Trophoblast cell (in vitro differentiated cells and primary cell): ENCODE measurements at regions not wholly inside any gene's neighbourhood (a gene's known extent, or its start where the extent isn't known, plus 50 kb on each side); places are given as distances from the start of the nearest gene placed in this dataset.
"Not testable (repeated sequence)": the region's sequence is repeated elsewhere in the genome, so short reads cannot be mapped to it uniquely, and the experiment has no call there.

Source experiments
- DNase-seq, 2 donors: peaks; one replicate each; pipeline ENCODE4 v3.0.0-alpha.2; 2016
- H2AFZ ChIP-seq: 2 replicates; pipeline ENCODE4 v1.6.1; 2013; ENCODE audit warnings: low read length, moderate library complexity, mild to moderate bottlenecking; ENCODE audit not compliant: insufficient read depth, poor library complexity
- H2AK5ac ChIP-seq: 2 replicates; pipeline ENCODE4 v1.6.1; 2013; ENCODE audit warnings: mild to moderate bottlenecking, low read length
- H2BK120ac ChIP-seq: 2 replicates; pipeline ENCODE4 v1.6.1; 2013; ENCODE audit warnings: low read length, mild to moderate bottlenecking, moderate library complexity; ENCODE audit not compliant: insufficient read depth, poor library complexity
- H2BK12ac ChIP-seq: 2 replicates; pipeline ENCODE4 v1.6.1; 2013; ENCODE audit warnings: mild to moderate bottlenecking, low read length, moderate library complexity
- H2BK5ac ChIP-seq: 2 replicates; pipeline ENCODE4 v1.6.1; 2013; ENCODE audit warnings: low read length, low read depth, moderate library complexity, mild to moderate bottlenecking; ENCODE audit not compliant: poor library complexity
- H3K14ac ChIP-seq: 2 replicates; pipeline ENCODE4 v1.6.1; 2013; ENCODE audit warnings: mild to moderate bottlenecking, low read length
- H3K18ac ChIP-seq: 2 replicates; pipeline ENCODE4 v1.6.1; 2013; ENCODE audit warnings: mild to moderate bottlenecking, low read length
- H3K23ac ChIP-seq: 2 replicates; pipeline ENCODE4 v1.6.1; 2013; ENCODE audit warnings: low read length
- H3K27ac ChIP-seq: 2 replicates; pipeline ENCODE4 v1.5.1; 2013; ENCODE audit warnings: low read depth, mild to moderate bottlenecking, inconsistent platforms, low read length, moderate library complexity
- H3K27me3 ChIP-seq: 2 replicates; pipeline ENCODE4 v1.6.1; 2013; ENCODE audit warnings: inconsistent platforms, mild to moderate bottlenecking, low read length, moderate library complexity; ENCODE audit not compliant: insufficient read depth
- H3K36me3 ChIP-seq, 2 experiments: 1 replicate in 1 of 2; 2 replicates in 1 of 2; pipeline ENCODE4 v1.6.1; 2013; ENCODE audit warnings: low read length in 2 of 2, mild to moderate bottlenecking in 2 of 2, moderate library complexity in 1 of 2; ENCODE audit not compliant: insufficient read depth in 2 of 2, control insufficient read depth in 1 of 2
- H3K4ac ChIP-seq: 2 replicates; pipeline ENCODE4 v1.6.1; 2013; ENCODE audit warnings: low read depth, mild to moderate bottlenecking, low read length, moderate library complexity
- H3K4me1 ChIP-seq, 2 experiments: 1 replicate in 1 of 2; 2 replicates in 1 of 2; pipeline ENCODE4 v1.6.1; 2013; ENCODE audit warnings: low read length in 2 of 2, mild to moderate bottlenecking in 2 of 2, moderate library complexity in 1 of 2; ENCODE audit not compliant: insufficient read depth in 2 of 2, control insufficient read depth in 1 of 2
- H3K4me2 ChIP-seq: 2 replicates; pipeline ENCODE4 v1.6.1; 2013; ENCODE audit warnings: inconsistent platforms, mild to moderate bottlenecking, low read length, moderate library complexity
- H3K4me3 ChIP-seq: 2 replicates; pipeline ENCODE4 v1.5.1; 2013; ENCODE audit warnings: mild to moderate bottlenecking, low read depth, low read length, inconsistent platforms
- H3K79me1 ChIP-seq: one replicate; pipeline ENCODE4 v1.6.1; 2013; ENCODE audit warnings: low read length
- H3K79me2 ChIP-seq: 2 replicates; pipeline ENCODE4 v1.6.1; 2013; ENCODE audit warnings: low read length, mild to moderate bottlenecking; ENCODE audit not compliant: control insufficient read depth, insufficient read depth, poor library complexity
- H3K9ac ChIP-seq: 2 replicates; pipeline ENCODE4 v1.6.1; 2013; ENCODE audit warnings: mild to moderate bottlenecking, low read length
- H3K9me3 ChIP-seq: 2 replicates; pipeline ENCODE4 v1.6.1; 2013; ENCODE audit warnings: low read depth, mild to moderate bottlenecking, control low read depth, inconsistent platforms, low read length; ENCODE audit not compliant: insufficient read depth
- H4K12ac ChIP-seq: 2 replicates; pipeline ENCODE4 v1.6.1; 2013; ENCODE audit warnings: low read depth, mild to moderate bottlenecking, low read length, moderate library complexity
- H4K8ac ChIP-seq: 2 replicates; pipeline ENCODE4 v1.6.1; 2013; ENCODE audit warnings: low read depth, mild to moderate bottlenecking, low read length, moderate library complexity
- H4K91ac ChIP-seq: one replicate; pipeline ENCODE4 v1.6.1; 2013; ENCODE audit warnings: low read depth, mild to moderate bottlenecking, low read length, moderate library complexity
- WGBS: extraction: QIAGEN DNeasy Blood & Tissue Kit; methylation state at CpG from one replicate; pipeline ENCODE4 v1.1.7; 2013; ENCODE audit warnings: missing lambda C conversion rate; ENCODE audit not compliant: insufficient read length, insufficient coverage; ENCODE audit errors: extremely low coverage; 5-methylcytosine and 5-hydroxymethylcytosine counted together

- not testable (repeated sequence) for H3K9ac ChIP-seq, H3K23ac ChIP-seq, H3K18ac ChIP-seq, H3K4ac ChIP-seq, H2AK5ac ChIP-seq, H3K4me2 ChIP-seq, H3K27me3 ChIP-seq, H2BK12ac ChIP-seq, H2BK5ac ChIP-seq, H3K14ac ChIP-seq, H3K79me2 ChIP-seq, DNase-seq, H3K4me1 ChIP-seq, H3K4me3 ChIP-seq, H2AFZ ChIP-seq, H3K27ac ChIP-seq, H4K12ac ChIP-seq, H3K9me3 ChIP-seq, H4K91ac ChIP-seq, H3K79me1 ChIP-seq, H2BK120ac ChIP-seq, H3K36me3 ChIP-seq, H4K8ac ChIP-seq
- no CpG with 5 or more reads among the region's 13 CpGs for WGBS
These were observed 1625.8 kb upstream of the GOT2 start for GRCh38 chr16:60359866-60360265.

DNA sequence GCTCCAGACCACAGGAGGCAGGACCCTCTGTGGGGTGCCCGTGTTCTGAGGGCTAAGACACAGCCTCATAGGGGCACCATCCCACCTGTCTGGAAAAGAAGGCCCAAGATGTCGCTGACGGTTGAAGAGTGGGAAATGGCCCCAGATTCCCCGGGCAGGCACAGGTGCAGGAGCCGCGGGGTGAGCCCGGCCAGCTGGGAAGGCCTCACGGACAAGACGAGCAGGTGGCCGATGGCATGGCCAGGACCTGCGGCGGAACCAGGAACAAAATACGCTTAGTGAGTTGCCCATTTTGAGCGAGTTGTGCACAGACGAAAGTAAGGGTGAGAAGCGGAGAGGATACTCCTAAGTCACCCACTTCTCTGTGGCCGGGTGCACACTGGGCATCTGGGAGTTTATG, 1625.3 kb upstream of the GOT2 start:
- H2AFZ ChIP-seq, H3K27ac ChIP-seq, H3K27me3 ChIP-seq, H2BK120ac ChIP-seq, H3K79me1 ChIP-seq, H3K18ac ChIP-seq, H3K14ac ChIP-seq, H3K23ac ChIP-seq, H3K4me3 ChIP-seq, H4K91ac ChIP-seq, H2AK5ac ChIP-seq, H4K12ac ChIP-seq, H3K36me3 ChIP-seq, H3K9ac ChIP-seq, H3K4ac ChIP-seq, H2BK5ac ChIP-seq, H4K8ac ChIP-seq, H3K79me2 ChIP-seq, DNase-seq, H3K9me3 ChIP-seq, H2BK12ac ChIP-seq, H3K4me1 ChIP-seq, H3K4me2 ChIP-seq: not testable (repeated sequence)
- no CpG with 5 or more reads among the region's 17 CpGs for WGBS

DNA sequence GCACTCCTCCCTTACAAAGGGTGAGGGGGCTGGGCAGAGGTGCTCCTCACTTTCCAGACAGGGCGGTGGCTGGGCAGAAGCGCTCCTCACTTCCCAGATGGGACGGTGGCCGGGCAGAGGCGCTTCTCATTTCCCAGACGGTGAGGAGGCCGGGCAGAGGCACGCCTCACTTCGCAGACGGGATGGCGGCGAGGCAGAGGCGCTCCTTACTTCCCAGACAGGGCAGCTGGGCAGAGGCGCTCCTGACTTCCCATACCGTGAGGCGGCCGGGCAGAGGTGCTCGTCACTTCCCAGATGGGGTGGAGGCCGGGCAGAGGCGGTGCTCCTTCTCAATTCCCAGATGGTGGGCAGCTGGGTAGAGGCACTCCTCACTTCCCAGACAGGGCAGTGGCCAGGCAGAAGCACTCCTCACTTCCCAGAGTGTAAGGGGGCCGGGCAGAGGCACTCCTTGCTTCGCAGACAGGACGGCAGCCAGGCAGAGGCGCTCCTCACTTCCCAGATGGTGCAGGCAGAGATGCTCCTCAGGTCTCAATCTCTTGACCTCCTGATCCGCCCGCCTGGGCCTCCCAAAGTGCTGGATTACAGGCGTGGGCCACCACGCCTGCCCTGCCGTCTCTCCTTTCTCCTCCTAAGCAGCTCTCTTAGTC, 1623.9 kb upstream of the GOT2 start:
- H4K12ac ChIP-seq, H2BK120ac ChIP-seq, H3K79me1 ChIP-seq, H3K79me2 ChIP-seq, H3K23ac ChIP-seq, H3K27me3 ChIP-seq, H3K4ac ChIP-seq, H2AFZ ChIP-seq, H3K4me3 ChIP-seq, H2AK5ac ChIP-seq, H3K4me1 ChIP-seq, H3K18ac ChIP-seq, H3K27ac ChIP-seq, H3K9ac ChIP-seq, H3K9me3 ChIP-seq, DNase-seq, H2BK12ac ChIP-seq, H3K36me3 ChIP-seq, H4K8ac ChIP-seq, H3K14ac ChIP-seq, H4K91ac ChIP-seq, H2BK5ac ChIP-seq, H3K4me2 ChIP-seq: not testable (repeated sequence)
- WGBS = no CpG with 5 or more reads among the region's 29 CpGs

- Histone ChIP-seq H3K27ac (no peak overlapping the region), H3K4me3 (no peak overlapping the region), H3K79me2 (no peaks in the 10 kb centered on the region), H3K9me3 (no peaks in the 10 kb centered on the region), H3K27me3 (no peaks in the 10 kb centered on the region), H2AFZ (no peak overlapping the region), H3K36me3 (no peaks in the 10 kb centered on the region), H3K9ac (no peak overlapping the region), H3K4me2 (no peak overlapping the region), H4K12ac (no peak overlapping the region), H2BK5ac (no peak overlapping the region), H4K91ac (no peak overlapping the region), H3K23ac (no peak overlapping the region), H2AK5ac (no peak overlapping the region), H3K79me1 (no peaks in the 10 kb centered on the region), H3K14ac (no peak overlapping the region), H2BK120ac (no peak overlapping the region), H2BK12ac (no peak overlapping the region), H3K4ac (no peak overlapping the region), H4K8ac (no peak overlapping the region), H3K18ac (no peak overlapping the region), H3K4me1 (no peaks in the 10 kb centered on the region)
- no peak for DNase-seq
- WGBS = no CpG with 5 or more reads among the region's 1 CpG
These were observed 1612.1 kb upstream of the GOT2 start for GRCh38 chr16:60346256-60346655.
